HAP-1 (cell line): ENCODE measurements at regions not wholly inside any gene's neighbourhood (a gene's known extent, or its start where the extent isn't known, plus 50 kb on each side); places are given as distances from the start of the nearest gene placed in this dataset.
"Not testable (repeated sequence)": the region's sequence is repeated elsewhere in the genome, so short reads cannot be mapped to it uniquely, and the experiment has no call there.

Source experiments
- DNase-seq, 2 experiments: peaks; one replicate each; pipeline ENCODE4 v3.0.0-alpha.2; 2016 to 2020; ENCODE audit warnings: low spot score in 2 of 2
- H3K27me3 ChIP-seq: fragments of 250-450 bp; sonication (Bioruptor Pico); 2 replicates; pipeline ENCODE4 v1.5.1; 2020; ENCODE audit warnings: low read depth, mild to moderate bottlenecking, moderate library complexity
- H3K36me3 ChIP-seq: fragments of 250-450 bp; sonication (Bioruptor Pico); replicated peaks from 2 replicates; pipeline ENCODE4 v1.5.1; 2020; ENCODE audit warnings: mild to moderate bottlenecking
- H3K4me1 ChIP-seq: fragments of 250-450 bp; sonication (Bioruptor Pico); 2 replicates; pipeline ENCODE4 v1.5.1; 2020; ENCODE audit warnings: mild to moderate bottlenecking
- H3K4me3 ChIP-seq: fragments of 250-450 bp; sonication (Bioruptor Pico); 2 replicates; pipeline ENCODE4 v1.5.1; 2020; ENCODE audit warnings: mild to moderate bottlenecking, moderate library complexity
- H3K9me3 ChIP-seq: fragments of 250-450 bp; sonication (Bioruptor Pico); 2 replicates; pipeline ENCODE4 v1.5.1; 2020; ENCODE audit warnings: mild to moderate bottlenecking, moderate library complexity
- in situ Hi-C: fragments of 300-500 bp; cut with MboI; formaldehyde crosslinking; loops from 3 replicates; pipeline ENCODE4 v1.14.3; 2020; ENCODE audit warnings: low sequenced_read_pairs, inconsistent platforms, mixed read lengths

GRCh38 chr2:77767388-77768076 is 245.4 kb upstream of the LRRTM4 start:
- Histone ChIP-seq H3K9me3 (no peaks in the 10 kb centered on the region), H3K36me3 (no peaks in the 10 kb centered on the region), H3K4me3 (no peak overlapping the region), H3K27me3 (no peaks in the 10 kb centered on the region), H3K4me1 (no peaks in the 10 kb centered on the region)
- in situ Hi-C loops, result no loop called here
- no peak for DNase-seq

- no peak for DNase-seq
- in situ Hi-C loops, result no loop called here
- no peaks in the 10 kb centered on the region for H3K36me3 ChIP-seq
- H3K4me3 ChIP-seq, result no peak overlapping the region
- no peaks in the 10 kb centered on the region for H3K4me1 ChIP-seq
- no peaks in the 10 kb centered on the region for H3K27me3 ChIP-seq
- H3K9me3 ChIP-seq, result no peaks in the 10 kb centered on the region
Measured at GRCh38 chr2:77768508-77768907, 246.3 kb upstream of the LRRTM4 start.

GRCh38 chr2:77778917-77779316 is 256.7 kb upstream of the LRRTM4 start:
- H3K36me3 ChIP-seq, result no peaks in the 10 kb centered on the region
- H3K4me1 ChIP-seq, result no peaks in the 10 kb centered on the region
- DNase-seq, result no peak
- no peaks in the 10 kb centered on the region for H3K9me3 ChIP-seq
- H3K4me3 ChIP-seq, result no peak overlapping the region
- H3K27me3 ChIP-seq, result no peaks in the 10 kb centered on the region
- in situ Hi-C loops, result no loop called here

- H3K36me3 ChIP-seq, H3K4me3 ChIP-seq, in situ Hi-C loops, H3K4me1 ChIP-seq, DNase-seq, H3K9me3 ChIP-seq, H3K27me3 ChIP-seq: not testable (repeated sequence)
Measured at GRCh38 chr2:77793500-77793899, 271.3 kb upstream of the LRRTM4 start.

GRCh38 chr2:77796397-77796796 is 274.2 kb upstream of the LRRTM4 start:
- Histone ChIP-seq H3K36me3 (no peaks in the 10 kb centered on the region), H3K4me1 (no peaks in the 10 kb centered on the region), H3K4me3 (no peak overlapping the region), H3K27me3 (no peaks in the 10 kb centered on the region; the same call in 1 of the 2 replicates), H3K9me3 (no peaks in the 10 kb centered on the region)
- in situ Hi-C loops, result no loop called here
- no peak for DNase-seq

- in situ Hi-C loops, result no loop called here
- Histone ChIP-seq H3K4me3 (no peak overlapping the region), H3K4me1 (no peaks in the 10 kb centered on the region), H3K9me3 (no peaks in the 10 kb centered on the region), H3K36me3 (no peaks in the 10 kb centered on the region), H3K27me3 (no peaks in the 10 kb centered on the region; the same call in 1 of the 2 replicates)
- no peak for DNase-seq
Measured at GRCh38 chr2:77797088-77797487, 274.9 kb upstream of the LRRTM4 start.

GRCh38 chr2:77800410-77800809 is 278.2 kb upstream of the LRRTM4 start:
- Histone ChIP-seq H3K9me3 (no peaks in the 10 kb centered on the region), H3K4me3 (no peak overlapping the region), H3K36me3 (no peaks in the 10 kb centered on the region), H3K27me3 (no peaks in the 10 kb centered on the region; the same call in 1 of the 2 replicates), H3K4me1 (no peaks in the 10 kb centered on the region)
- DNase-seq, result no peak
- in situ Hi-C loops, result no loop called here

- Histone ChIP-seq H3K36me3 (no peaks in the 10 kb centered on the region), H3K4me1 (no peaks in the 10 kb centered on the region), H3K9me3 (no peaks in the 10 kb centered on the region), H3K4me3 (no peak overlapping the region), H3K27me3 (no peaks in the 10 kb centered on the region)
- DNase-seq, result peak in 1 of 2 experiments; percentile 21
- in situ Hi-C loops, result no loop called here
Measured at GRCh38 chr2:77807531-77808215, 285.5 kb upstream of the LRRTM4 start.

- Histone ChIP-seq H3K27me3 (no peaks in the 10 kb centered on the region), H3K36me3 (no peaks in the 10 kb centered on the region), H3K9me3 (no peaks in the 10 kb centered on the region)
Measured at GRCh38 chr2:77808599-77808998, 286.4 kb upstream of the LRRTM4 start.

GRCh38 chr2:77813599-77813998 is 291.4 kb upstream of the LRRTM4 start:
- H3K4me3 ChIP-seq, result no peak overlapping the region
- H3K4me1 ChIP-seq, result no peaks in the 10 kb centered on the region
- in situ Hi-C loops, result no loop called here
- H3K9me3 ChIP-seq, result no peaks in the 10 kb centered on the region
- H3K36me3 ChIP-seq, result no peaks in the 10 kb centered on the region
- DNase-seq, result no peak
- H3K27me3 ChIP-seq, result no peaks in the 10 kb centered on the region

More at GRCh38 chr2:77808599-77808998, 286.4 kb upstream of the LRRTM4 start:
- in situ Hi-C loops, result no loop called here
- Histone ChIP-seq H3K4me1 (no peaks in the 10 kb centered on the region), H3K4me3 (no peak overlapping the region)
- DNase-seq, result no peak

GRCh38 chr2:77816618-77817017 is 294.4 kb upstream of the LRRTM4 start:
- H3K27me3 ChIP-seq, result no peaks in the 10 kb centered on the region
- no peaks in the 10 kb centered on the region for H3K4me1 ChIP-seq
- in situ Hi-C loops, result no loop called here
- H3K9me3 ChIP-seq, result no peaks in the 10 kb centered on the region
- H3K4me3 ChIP-seq, result no peak overlapping the region
- no peak for DNase-seq
- no peaks in the 10 kb centered on the region for H3K36me3 ChIP-seq

GRCh38 chr2:77818186-77818585 is 296.0 kb upstream of the LRRTM4 start:
- H3K4me3 ChIP-seq, result no peak overlapping the region
- peaks cover 8% of the 10 kb centered on the region for H3K4me1 ChIP-seq
- H3K27me3 ChIP-seq, result no peaks in the 10 kb centered on the region; the same call in 1 of the 2 replicates
- no peak for DNase-seq
- in situ Hi-C loops, result no loop called here
- no peaks in the 10 kb centered on the region for H3K9me3 ChIP-seq
- no peaks in the 10 kb centered on the region for H3K36me3 ChIP-seq

- no peaks in the 10 kb centered on the region; the same call in 1 of the 2 replicates for H3K27me3 ChIP-seq
- no peaks in the 10 kb centered on the region for H3K36me3 ChIP-seq
- H3K9me3 ChIP-seq, result no peaks in the 10 kb centered on the region
- no peak for DNase-seq
- H3K4me1 ChIP-seq, result peaks cover 8% of the 10 kb centered on the region
- H3K4me3 ChIP-seq, result no peak overlapping the region
- in situ Hi-C loops, result no loop called here
Measured at GRCh38 chr2:77823028-77823427, 300.9 kb upstream of the LRRTM4 start.

- no peaks in the 10 kb centered on the region for H3K36me3 ChIP-seq
- H3K4me3 ChIP-seq, result no peak overlapping the region
- no peaks in the 10 kb centered on the region for H3K4me1 ChIP-seq
- no peaks in the 10 kb centered on the region for H3K27me3 ChIP-seq
- no peaks in the 10 kb centered on the region; the same call in 1 of the 2 replicates for H3K9me3 ChIP-seq
- in situ Hi-C loops, result no loop called here
- DNase-seq, result no peak
Measured at GRCh38 chr2:77831060-77831459, 308.9 kb upstream of the LRRTM4 start.
